Endothelial cell of umbilical vein (primary cell): ENCODE measurements at regions not wholly inside any gene's neighbourhood (a gene's known extent, or its start where the extent isn't known, plus 50 kb on each side); places are given as distances from the start of the nearest gene placed in this dataset.
"Not testable (repeated sequence)": the region's sequence is repeated elsewhere in the genome, so short reads cannot be mapped to it uniquely, and the experiment has no call there.

ENCODE experiments used
- BruUV-seq: library from RNA; stranded (reverse); fragments of 400-500 nt; replicated peaks from 2 replicates; lab custom pipeline; 2021; lab: Mats Ljungman, UMichigan
- CTCF ChIA-PET: fragments of 300-600, 350-600 bp; sonication (Branson Sonifier 250); formaldehyde crosslinking; loops from one replicate; lab custom pipeline; 2021; ENCODE audit warnings: antibody characterized with exemption, inconsistent platforms; lab: Charles Lee
- POLR2A ChIA-PET: fragments of 300-600, 350-600 bp; sonication (Branson Sonifier 250); formaldehyde crosslinking; loops from one replicate; lab custom pipeline; 2021; ENCODE audit warnings: antibody characterized with exemption, inconsistent platforms; lab: Charles Lee
- DNase-seq: peaks from one replicate; pipeline ENCODE4 v3.0.0-alpha.2; 2011; ENCODE audit warnings: low read depth, low spot score
- FAIRE-seq: peaks from 2 replicates; lab custom pipeline; 2011; peaks lifted over from hg19 to GRCh38; lab: Jason Lieb, UNC
- H2AFZ ChIP-seq: 2 replicates; pipeline ENCODE4 v1.6.0; 2012; ENCODE audit warnings: low read depth, low read length, control low read depth, inconsistent platforms
- H3K27ac ChIP-seq: 2 replicates; pipeline ENCODE4 v1.5.1; 2011; ENCODE audit warnings: low read depth, mild to moderate bottlenecking, control low read depth, low read length, moderate library complexity; ENCODE audit not compliant: insufficient read depth
- H3K27me3 ChIP-seq, 2 experiments: 2 replicates each; pipeline versions ENCODE4 v1.6.0 to v1.6.1; 2011; ENCODE audit warnings: low read length in 2 of 2, mixed read lengths in 1 of 2; ENCODE audit not compliant: control insufficient read depth in 2 of 2, insufficient read depth in 2 of 2
- H3K36me3 ChIP-seq, 2 experiments: 2 replicates in 1 of 2; 3 replicates in 1 of 2; pipeline ENCODE4 v1.5.1; 2011; ENCODE audit warnings: low read length in 2 of 2, mild to moderate bottlenecking in 1 of 2, moderate library complexity in 1 of 2; ENCODE audit not compliant: control insufficient read depth in 2 of 2, insufficient read depth in 2 of 2; ENCODE audit errors: extremely low read depth in 1 of 2
- H3K4me1 ChIP-seq: 3 replicates; pipeline ENCODE4 v1.5.1; 2011; ENCODE audit warnings: mild to moderate bottlenecking, low read length; ENCODE audit not compliant: control insufficient read depth, insufficient read depth; ENCODE audit errors: extremely low read depth
- H3K4me2 ChIP-seq: 2 replicates; pipeline ENCODE4 v1.6.1; 2011; ENCODE audit warnings: low read length, control low read depth, mixed read lengths; ENCODE audit not compliant: insufficient read depth
- H3K4me3 ChIP-seq, 3 experiments: fragments of 200-600 bp in 1 of 3; sonication (generic), shearing (Covaris generic) in 1 of 3; replicated peaks in 1 of 3; 2 replicates each; pipeline ENCODE4 v1.5.1; 2011 to 2016; ENCODE audit warnings: control low read depth in 3 of 3, low read length in 3 of 3, mild to moderate bottlenecking in 2 of 3, inconsistent platforms in 1 of 3, low read depth in 1 of 3, moderate library complexity in 1 of 3; ENCODE audit not compliant: insufficient read depth in 1 of 3
- H3K79me2 ChIP-seq: 2 replicates; pipeline ENCODE4 v1.6.0; 2012; ENCODE audit warnings: low read length, inconsistent platforms; ENCODE audit not compliant: control insufficient read depth, insufficient read depth
- H3K9ac ChIP-seq: replicated peaks from 2 replicates; pipeline ENCODE3; 2011; ENCODE audit warnings: low read length, control low read depth; ENCODE audit not compliant: insufficient read depth; ENCODE audit errors: extremely low read depth
- H3K9me1 ChIP-seq: replicated peaks from 3 replicates; pipeline ENCODE4 v1.6.0; 2011; ENCODE audit warnings: mild to moderate bottlenecking, low read length; ENCODE audit not compliant: control insufficient read depth, insufficient read depth; ENCODE audit errors: extremely low read depth
- H3K9me3 ChIP-seq: replicated peaks from 2 replicates; pipeline ENCODE4 v1.5.1; 2012; ENCODE audit warnings: low read length, inconsistent platforms; ENCODE audit not compliant: control insufficient read depth, insufficient read depth
- H4K20me1 ChIP-seq: replicated peaks from 2 replicates; pipeline ENCODE3; 2011; ENCODE audit warnings: mild to moderate bottlenecking, low read length; ENCODE audit not compliant: control insufficient read depth, insufficient read depth; ENCODE audit errors: extremely low read depth
- GATA2 ChIP-seq: IDR thresholded peaks from 2 replicates; pipeline ENCODE4 v1.7.0; 2011; ENCODE audit warnings: low read depth, mild to moderate bottlenecking, moderate library complexity, mixed read lengths, low read length; ENCODE audit not compliant: insufficient read length, insufficient read depth
- JUN ChIP-seq: IDR thresholded peaks from 2 replicates; pipeline ENCODE4 v1.6.1; 2011; ENCODE audit warnings: borderline replicate concordance, low read depth; ENCODE audit not compliant: insufficient read length, insufficient read depth
- MYC ChIP-seq: IDR thresholded peaks from one replicate; pipeline ENCODE4 v1.6.1; 2011; ENCODE audit warnings: mild to moderate bottlenecking, low read depth, low read length
- POLR2AphosphoS5 ChIP-seq: IDR thresholded peaks from 2 replicates; pipeline ENCODE4 v1.6.1; 2012; ENCODE audit warnings: low read depth, mild to moderate bottlenecking, control low read depth, low read length, moderate library complexity; ENCODE audit not compliant: insufficient read depth
- dilution Hi-C: fragments of 300-500 bp; cut with MboI; formaldehyde crosslinking; loops from one replicate; pipeline ENCODE4 v1.15.0; 2019; ENCODE audit warnings: low sequenced_read_pairs; ENCODE audit not compliant: extremely low pct_ligation_motif_present
- intact Hi-C: fragments of 100-400 bp; cut with micrococcal nuclease; formaldehyde crosslinking; loops from one replicate; pipeline ENCODE4 v1.10.0; 2022

DNA sequence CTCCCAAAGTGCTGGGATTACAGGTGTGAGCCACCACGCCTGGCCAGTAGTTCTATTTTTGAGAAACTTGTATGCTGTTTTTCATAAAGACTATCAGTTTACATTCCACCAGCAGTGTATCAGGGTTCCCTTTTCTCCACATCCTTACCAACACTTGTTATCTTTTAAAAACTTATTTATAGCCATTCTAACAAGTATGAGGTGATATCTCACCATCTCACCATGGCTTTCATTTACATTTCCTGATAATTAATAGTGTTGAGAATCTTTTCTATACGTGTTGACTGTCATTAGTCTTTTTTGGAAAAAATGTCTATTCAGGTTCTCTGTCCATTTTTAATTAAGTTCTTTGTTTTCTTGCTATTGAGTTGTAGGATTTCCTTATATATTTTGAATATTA is 416.1 kb downstream of the NEBL start:
- H3K36me3 ChIP-seq, result no peaks in the 10 kb centered on the region
- ChIA-PET CTCF (no interaction called here), POLR2A (no interaction called here)
- H3K4me1 ChIP-seq, result no peaks in the 10 kb centered on the region
- DNase-seq (no peak), FAIRE-seq (no peak)
- dilution Hi-C loops, result no loop called here
- H3K27ac ChIP-seq, result no peak overlapping the region
- H3K79me2 ChIP-seq, result no peaks in the 10 kb centered on the region
- no peaks in the 10 kb centered on the region for H3K9me1 ChIP-seq
- H3K27me3 ChIP-seq, result no peaks in the 10 kb centered on the region
- no peak overlapping the region for H3K9ac ChIP-seq
- H4K20me1 ChIP-seq, result no peaks in the 10 kb centered on the region
- intact Hi-C loops, result no loop called here
- H2AFZ ChIP-seq, result no peak overlapping the region
- TF ChIP-seq JUN (no peak), MYC (no peak), POLR2AphosphoS5 (no peak), GATA2 (no peak)
- peaks cover 3% of the 10 kb centered on the region for H3K9me3 ChIP-seq
- H3K4me2 ChIP-seq, result no peak overlapping the region
- H3K4me3 ChIP-seq, result no peak overlapping the region
- no TSS peak for BruUV-seq

- H3K4me3 ChIP-seq, H3K4me1 ChIP-seq, H3K79me2 ChIP-seq, dilution Hi-C loops, CTCF ChIA-PET, H3K27me3 ChIP-seq, DNase-seq, H3K9me3 ChIP-seq, H2AFZ ChIP-seq, BruUV-seq, H3K4me2 ChIP-seq, POLR2A ChIA-PET, FAIRE-seq, H3K9me1 ChIP-seq, intact Hi-C loops, H4K20me1 ChIP-seq, H3K27ac ChIP-seq, H3K36me3 ChIP-seq, H3K9ac ChIP-seq: not testable (repeated sequence)
Observed at GRCh38 chr10:20480575-20480974, 416.5 kb downstream of the NEBL start.
